ENCODE measurements at regions not wholly inside any gene's neighbourhood (a gene's known extent, or its start where the extent isn't known, plus 50 kb on each side); places are given as distances from the start of the nearest gene placed in this dataset.
"Not testable (repeated sequence)": the region's sequence is repeated elsewhere in the genome, so short reads cannot be mapped to it uniquely, and the experiment has no call there.

GRCh38 chr20:22827916-22828315 is 207.2 kb upstream of the SSTR4 start:
- BruUV-seq (replicated peaks), result no TSS peak
- Histone ChIP-seq H3K4me3 (ENCODE audit: low read depth, low read length, poor library complexity, severe bottlenecking) (no peak overlapping the region), H3K4me1 (ENCODE audit: insufficient read depth, low read length, poor library complexity, severe bottlenecking) (no peaks in the 10 kb centered on the region), H3K36me3 (ENCODE audit: insufficient read depth, low read length, poor library complexity, severe bottlenecking) (no peaks in the 10 kb centered on the region), H3K9me3 (ENCODE audit: low read depth, low read length, poor library complexity, severe bottlenecking) (no peaks in the 10 kb centered on the region), H3K27me3 (replicated peaks; ENCODE audit: insufficient read depth, low read depth, low read length, poor library complexity) (no peaks in the 10 kb centered on the region), H3K27ac (ENCODE audit: low read depth, low read length, poor library complexity, severe bottlenecking) (no peak overlapping the region)
- TF ChIP-seq CTCF (conservative IDR thresholded peaks at IDR 0.05; ENCODE audit: low read depth, low read length) (no peak), EZH2 (IDR thresholded peaks at IDR 0.05; ENCODE audit: borderline replicate concordance, low read depth, low read length, poor library complexity, severe bottlenecking) (no peak)
- no peak for DNase-seq (ENCODE audit: low spot score)
- POLR2A ChIA-PET (ENCODE audit: low non-redundant PET), result no interaction called here
- CTCF ChIA-PET, result no interaction called here
- intact Hi-C loops (cut with micrococcal nuclease; ENCODE audit: unreplicated experiment), result no loop called here

- ChIA-PET CTCF (no interaction called here), POLR2A (ENCODE audit: low non-redundant PET) (no interaction called here)
- H3K27me3 ChIP-seq (replicated peaks; ENCODE audit: insufficient read depth, low read depth, low read length, poor library complexity), result no peaks in the 10 kb centered on the region
- TF ChIP-seq CTCF (conservative IDR thresholded peaks at IDR 0.05; ENCODE audit: low read depth, low read length), result no peak
- TF ChIP-seq EZH2 (IDR thresholded peaks at IDR 0.05; ENCODE audit: borderline replicate concordance, low read depth, low read length, poor library complexity, severe bottlenecking), result no peak
- H3K4me3 ChIP-seq (ENCODE audit: low read depth, low read length, poor library complexity, severe bottlenecking), result no peak overlapping the region
- no peaks in the 10 kb centered on the region for H3K36me3 ChIP-seq (ENCODE audit: insufficient read depth, low read length, poor library complexity, severe bottlenecking)
- H3K9me3 ChIP-seq (ENCODE audit: low read depth, low read length, poor library complexity, severe bottlenecking), result no peaks in the 10 kb centered on the region
- no peak overlapping the region for H3K27ac ChIP-seq (ENCODE audit: low read depth, low read length, poor library complexity, severe bottlenecking)
- BruUV-seq (replicated peaks), result no TSS peak
- DNase-seq (ENCODE audit: low spot score), result no peak
- H3K4me1 ChIP-seq (ENCODE audit: insufficient read depth, low read length, poor library complexity, severe bottlenecking), result no peaks in the 10 kb centered on the region
- intact Hi-C loops (cut with micrococcal nuclease; ENCODE audit: unreplicated experiment), result no loop called here
These were observed 205.8 kb upstream of the SSTR4 start for GRCh38 chr20:22829356-22829755.

- intact Hi-C loops (cut with micrococcal nuclease; ENCODE audit: unreplicated experiment), result no loop called here
- Histone ChIP-seq H3K27ac (ENCODE audit: low read depth, low read length, poor library complexity, severe bottlenecking) (no peak overlapping the region), H3K4me1 (ENCODE audit: insufficient read depth, low read length, poor library complexity, severe bottlenecking) (no peaks in the 10 kb centered on the region), H3K27me3 (replicated peaks; ENCODE audit: insufficient read depth, low read depth, low read length, poor library complexity) (no peaks in the 10 kb centered on the region), H3K36me3 (ENCODE audit: insufficient read depth, low read length, poor library complexity, severe bottlenecking) (no peaks in the 10 kb centered on the region), H3K4me3 (ENCODE audit: low read depth, low read length, poor library complexity, severe bottlenecking) (no peak overlapping the region), H3K9me3 (ENCODE audit: low read depth, low read length, poor library complexity, severe bottlenecking) (no peaks in the 10 kb centered on the region)
- TF ChIP-seq CTCF (conservative IDR thresholded peaks at IDR 0.05; ENCODE audit: low read depth, low read length) (no peak), EZH2 (IDR thresholded peaks at IDR 0.05; ENCODE audit: borderline replicate concordance, low read depth, low read length, poor library complexity, severe bottlenecking) (no peak)
- ChIA-PET CTCF (no interaction called here), POLR2A (ENCODE audit: low non-redundant PET) (no interaction called here)
- no TSS peak for BruUV-seq (replicated peaks)
- DNase-seq (ENCODE audit: low spot score), result no peak
These were observed 205.0 kb upstream of the SSTR4 start for GRCh38 chr20:22830138-22830537.

GRCh38 chr20:22830715-22831114 is 204.4 kb upstream of the SSTR4 start:
- H3K27ac ChIP-seq (ENCODE audit: low read depth, low read length, poor library complexity, severe bottlenecking); POLR2A ChIA-PET (ENCODE audit: low non-redundant PET); H3K36me3 ChIP-seq (ENCODE audit: insufficient read depth, low read length, poor library complexity, severe bottlenecking); H3K4me3 ChIP-seq (ENCODE audit: low read depth, low read length, poor library complexity, severe bottlenecking); intact Hi-C loops (cut with micrococcal nuclease; ENCODE audit: unreplicated experiment); H3K9me3 ChIP-seq (ENCODE audit: low read depth, low read length, poor library complexity, severe bottlenecking); BruUV-seq (replicated peaks); H3K4me1 ChIP-seq (ENCODE audit: insufficient read depth, low read length, poor library complexity, severe bottlenecking); DNase-seq (ENCODE audit: low spot score); CTCF ChIA-PET; H3K27me3 ChIP-seq (replicated peaks; ENCODE audit: insufficient read depth, low read depth, low read length, poor library complexity): not testable (repeated sequence)
